IMR-90 (cell line): ENCODE measurements at regions not wholly inside any gene's neighbourhood (a gene's known extent, or its start where the extent isn't known, plus 50 kb on each side); places are given as distances from the start of the nearest gene placed in this dataset.

Experiments
- ATAC-seq: fragments of 200-7000 bp; cut with Tn5 transposase; 2 replicates; pipeline ENCODE4 v1.9.1; 2020; ENCODE audit warnings: low read depth, mild to moderate bottlenecking, moderate library complexity
- BruUV-seq: library from RNA; stranded (reverse); fragments of 400-500 nt; replicated peaks from 2 replicates; lab custom pipeline; 2021; lab: Mats Ljungman, UMichigan
- CTCF ChIA-PET: fragments of 300-600 bp; formaldehyde crosslinking; extraction: SDS; loops from one replicate; lab custom pipeline; 2021; ENCODE audit warnings: antibody characterized with exemption; lab: Yijun Ruan, JAX
- POLR2A ChIA-PET: fragments of 300-600 bp; sonication (Branson Sonifier 250); formaldehyde crosslinking; loops from one replicate; lab custom pipeline; 2022; ENCODE audit warnings: antibody characterized with exemption; ENCODE audit not compliant: unreplicated experiment; lab: Charles Lee
- DNase-seq: peaks from one replicate; pipeline ENCODE4 v3.0.0; 2013
- H2AFZ ChIP-seq: replicated peaks from 2 replicates; pipeline ENCODE3; 2013; ENCODE audit warnings: low read length, mild to moderate bottlenecking; ENCODE audit not compliant: poor library complexity
- H2AK5ac ChIP-seq: 2 replicates; pipeline ENCODE4 v1.6.1; 2013; ENCODE audit warnings: low read depth, low read length, inconsistent platforms
- H2AK9ac ChIP-seq: replicated peaks from 2 replicates; pipeline ENCODE3; 2013; ENCODE audit warnings: mild to moderate bottlenecking, low read depth, low read length, moderate library complexity; ENCODE audit not compliant: poor library complexity
- H2BK120ac ChIP-seq: 2 replicates; pipeline ENCODE4 v1.6.1; 2013; ENCODE audit warnings: low read depth, low read length, inconsistent platforms
- H2BK15ac ChIP-seq: 3 replicates; pipeline ENCODE4 v1.6.1; 2013; ENCODE audit warnings: low read depth, low read length, inconsistent platforms
- H2BK20ac ChIP-seq: 2 replicates; pipeline ENCODE4 v1.6.1; 2013; ENCODE audit warnings: low read depth, mild to moderate bottlenecking, inconsistent platforms, low read length, moderate library complexity
- H2BK5ac ChIP-seq: 2 replicates; pipeline ENCODE4 v1.6.1; 2013; ENCODE audit warnings: mild to moderate bottlenecking, low read depth, low read length, inconsistent platforms; ENCODE audit not compliant: poor library complexity, severe bottlenecking
- H3K14ac ChIP-seq: replicated peaks from 2 replicates; pipeline ENCODE4 v1.6.1; 2013; ENCODE audit warnings: low read depth, low read length, inconsistent platforms
- H3K18ac ChIP-seq: 2 replicates; pipeline ENCODE4 v1.6.1; 2013; ENCODE audit warnings: low read depth, low read length, control low read depth
- H3K23ac ChIP-seq: 2 replicates; pipeline ENCODE4 v1.6.1; 2013; ENCODE audit warnings: low read depth, low read length, inconsistent platforms
- H3K27ac ChIP-seq: 2 replicates; pipeline ENCODE4 v1.5.1; 2013; ENCODE audit warnings: mild to moderate bottlenecking, control low read depth, low read length; ENCODE audit not compliant: insufficient read depth
- H3K27me3 ChIP-seq: 2 replicates; pipeline ENCODE4 v1.6.1; 2013; ENCODE audit warnings: low read length; ENCODE audit not compliant: control insufficient read depth, insufficient read depth
- H3K36me3 ChIP-seq: 2 replicates; pipeline ENCODE4 v1.6.1; 2013; ENCODE audit warnings: low read length, mixed read lengths; ENCODE audit not compliant: control insufficient read depth, insufficient read depth
- H3K4ac ChIP-seq: 2 replicates; pipeline ENCODE4 v1.6.1; 2013; ENCODE audit warnings: low read depth, low read length, inconsistent platforms
- H3K4me1 ChIP-seq: 2 replicates; pipeline ENCODE4 v1.6.1; 2013; ENCODE audit warnings: low read length, mixed read lengths; ENCODE audit not compliant: control insufficient read depth, insufficient read depth
- H3K4me2 ChIP-seq: 2 replicates; pipeline ENCODE4 v1.6.1; 2013; ENCODE audit warnings: low read depth, mild to moderate bottlenecking, control low read depth, low read length, moderate library complexity
- H3K4me3 ChIP-seq: 2 replicates; pipeline ENCODE4 v1.5.1; 2013; ENCODE audit warnings: low read depth, mild to moderate bottlenecking, control low read depth, low read length, moderate library complexity; ENCODE audit not compliant: insufficient read depth
- H3K56ac ChIP-seq: 2 replicates; pipeline ENCODE4 v1.6.1; 2013; ENCODE audit warnings: low read length, inconsistent platforms; ENCODE audit not compliant: insufficient read depth; ENCODE audit errors: extremely low read depth
- H3K79me1 ChIP-seq, 2 experiments: 2 replicates each; pipeline ENCODE4 v1.6.1; 2013; ENCODE audit warnings: low read length in 2 of 2, inconsistent platforms in 1 of 2, low read depth in 1 of 2
- H3K9ac ChIP-seq: 2 replicates; pipeline ENCODE4 v1.6.1; 2013; ENCODE audit warnings: low read depth, low read length, control low read depth
- H3K9me1 ChIP-seq: 2 replicates; pipeline ENCODE4 v1.6.1; 2013; ENCODE audit warnings: low read length, inconsistent platforms; ENCODE audit not compliant: insufficient read depth
- H3K9me3 ChIP-seq: 2 replicates; pipeline ENCODE4 v1.6.1; 2013; ENCODE audit warnings: low read length; ENCODE audit not compliant: control insufficient read depth, insufficient read depth
- H4K20me1 ChIP-seq: 2 replicates; pipeline ENCODE4 v1.6.1; 2013; ENCODE audit warnings: low read length, inconsistent platforms; ENCODE audit not compliant: insufficient read depth
- H4K5ac ChIP-seq: 2 replicates; pipeline ENCODE4 v1.6.1; 2013; ENCODE audit warnings: mild to moderate bottlenecking, low read depth, low read length, control low read depth
- H4K8ac ChIP-seq, 2 experiments: 2 replicates each; pipeline ENCODE4 v1.6.1; 2013; ENCODE audit warnings: low read depth in 2 of 2, low read length in 2 of 2, control low read depth in 1 of 2, inconsistent platforms in 1 of 2
- H4K91ac ChIP-seq: 2 replicates; pipeline ENCODE4 v1.6.1; 2013; ENCODE audit warnings: low read depth, low read length, inconsistent platforms; ENCODE audit not compliant: insufficient read depth
- BHLHE40 ChIP-seq: fragments of 150-350 bp; IDR thresholded peaks from 2 replicates; pipeline ENCODE4 v1.6.1; 2016; ENCODE audit warnings: mild to moderate bottlenecking, low read depth, low read length
- CHD1 ChIP-seq: IDR thresholded peaks from 2 replicates; pipeline ENCODE4 v1.6.1; 2012; ENCODE audit warnings: low read depth, low read length, improper control_type of control experiment
- CTCF ChIP-seq: conservative IDR thresholded peaks from 2 replicates; pipeline ENCODE4 v1.5.1; 2012; ENCODE audit warnings: mild to moderate bottlenecking, low read depth, low read length, improper control_type of control experiment
- ELK1 ChIP-seq: fragments of 150-350 bp; IDR thresholded peaks from 2 replicates; pipeline ENCODE4 v1.6.1; 2016; ENCODE audit warnings: low read depth, mild to moderate bottlenecking, low read length, moderate library complexity, borderline replicate concordance
- FOS ChIP-seq: fragments of 150-350 bp; IDR thresholded peaks from 2 replicates; pipeline ENCODE4 v1.6.1; 2016; ENCODE audit warnings: low read depth, low read length
- MAFK ChIP-seq: IDR thresholded peaks from 2 replicates; pipeline ENCODE4 v1.6.1; 2012; ENCODE audit warnings: low read depth, low read length, improper control_type of control experiment
- MAZ ChIP-seq: IDR thresholded peaks from 2 replicates; pipeline ENCODE4 v1.6.1; 2012; ENCODE audit warnings: low read depth, mild to moderate bottlenecking, low read length, improper control_type of control experiment, moderate library complexity, borderline replicate concordance
- MXI1 ChIP-seq: IDR thresholded peaks from 2 replicates; pipeline ENCODE4 v1.6.1; 2012; ENCODE audit warnings: low read depth, mild to moderate bottlenecking, low read length, moderate library complexity, borderline replicate concordance
- NFE2L2 ChIP-seq: fragments of 150-350 bp; IDR thresholded peaks from 2 replicates; pipeline ENCODE4 v1.6.1; 2016; ENCODE audit warnings: low read depth, mild to moderate bottlenecking, low read length
- POLR2A ChIP-seq: IDR thresholded peaks from 2 replicates; pipeline ENCODE4 v1.6.1; 2012; ENCODE audit warnings: mild to moderate bottlenecking, low read depth, low read length
- RCOR1 ChIP-seq: IDR thresholded peaks from 2 replicates; pipeline ENCODE4 v1.6.1; 2012; ENCODE audit warnings: mild to moderate bottlenecking, low read length, improper control_type of control experiment; ENCODE audit not compliant: insufficient replicate concordance
- RFX5 ChIP-seq: IDR thresholded peaks from 2 replicates; pipeline ENCODE4 v1.8.0; 2012; ENCODE audit warnings: low read depth, mild to moderate bottlenecking, low read length, moderate library complexity
- SMC3 ChIP-seq: fragments of 150-350 bp; IDR thresholded peaks from 2 replicates; pipeline ENCODE4 v1.6.1; 2016; ENCODE audit warnings: low read depth, mild to moderate bottlenecking, antibody characterized with exemption, low read length, moderate library complexity
- WGBS, 2 experiments: methylation state at CpG; one replicate each; pipeline versions ENCODE4 v1.1.5 to v1.1.7; 2013; ENCODE audit warnings: missing lambda C conversion rate in 2 of 2; ENCODE audit not compliant: insufficient read length in 1 of 2; ENCODE audit errors: extremely low coverage in 2 of 2; 5-methylcytosine and 5-hydroxymethylcytosine counted together
- dilution Hi-C: fragments of 300-500 bp; cut with HindIII; formaldehyde crosslinking; loops from one replicate; pipeline ENCODE4 v1.14.3; 2018; ENCODE audit warnings: low sequenced_read_pairs; ENCODE audit not compliant: unreplicated experiment
- in situ Hi-C: fragments of 300-500 bp; cut with MboI; formaldehyde crosslinking; loops from 3 replicates; pipeline ENCODE4 v1.14.3; 2019; ENCODE audit warnings: low sequenced_read_pairs, inconsistent platforms, mixed read lengths
- intact Hi-C: fragments of 100-400 bp; cut with micrococcal nuclease; formaldehyde crosslinking; loops from 2 replicates; pipeline ENCODE4 v1.10.0; 2022

GRCh38 chr1:113322439-113322838 lies 67.9 kb upstream of the MAGI3 start:
- H3K23ac ChIP-seq, result no peak overlapping the region
- H3K4me1 ChIP-seq, result no peaks in the 10 kb centered on the region
- H4K5ac ChIP-seq, result no peak overlapping the region
- H3K79me1 ChIP-seq, result no peaks in the 10 kb centered on the region
- intact Hi-C loops, result no loop called here
- H3K9me1 ChIP-seq, result no peaks in the 10 kb centered on the region
- ChIA-PET POLR2A (no interaction called here), CTCF (no interaction called here)
- no peak overlapping the region for H2BK120ac ChIP-seq
- H3K9ac ChIP-seq, result no peak overlapping the region
- no peak overlapping the region for H3K4ac ChIP-seq
- no TSS peak for BruUV-seq
- H4K8ac ChIP-seq, result no peak overlapping the region
- H2BK15ac ChIP-seq, result no peak overlapping the region
- DNase-seq, result no peak
- H3K4me3 ChIP-seq, result no peak overlapping the region
- H3K56ac ChIP-seq, result no peak overlapping the region
- H3K14ac ChIP-seq, result no peak overlapping the region
- in situ Hi-C loops, result loop anchor here (10.0 kb wide), 1 partner anchor 62 kb away; no protein-coding TSS in a partner anchor
- H2BK5ac ChIP-seq, result no peak overlapping the region
- WGBS, 2 experiments, result no CpG with 5 or more reads among the region's 1 CpG
- dilution Hi-C loops, result no loop called here
- no peaks in the 10 kb centered on the region for H4K20me1 ChIP-seq
- H3K27ac ChIP-seq, result no peak overlapping the region
- no peak overlapping the region for H4K91ac ChIP-seq
- no peaks in the 10 kb centered on the region for H3K27me3 ChIP-seq
- no peak overlapping the region for H2AK5ac ChIP-seq
- H3K18ac ChIP-seq, result no peak overlapping the region
- no peak overlapping the region for H2AFZ ChIP-seq
- no peak for TF ChIP-seq BHLHE40
- no peak for TF ChIP-seq POLR2A
- no peak for TF ChIP-seq CTCF
- no peak for TF ChIP-seq SMC3
- TF ChIP-seq MAZ, result no peak
- TF ChIP-seq ELK1, result no peak
- no peak for TF ChIP-seq MXI1
- no peak for TF ChIP-seq NFE2L2
- TF ChIP-seq FOS, result no peak
- no peak for TF ChIP-seq CHD1
- TF ChIP-seq RCOR1, result no peak
- TF ChIP-seq MAFK, result no peak
- no peak for TF ChIP-seq RFX5
- no peaks in the 10 kb centered on the region for H3K9me3 ChIP-seq
- no peaks in the 10 kb centered on the region for H3K36me3 ChIP-seq
- H3K4me2 ChIP-seq, result no peak overlapping the region
- H2AK9ac ChIP-seq, result no peak overlapping the region
- ATAC-seq, result no peak
- no peak overlapping the region for H2BK20ac ChIP-seq
